IgD-negative memory B cell (primary cell): ENCODE measurements at regions not wholly inside any gene's neighbourhood (a gene's known extent, or its start where the extent isn't known, plus 50 kb on each side); places are given as distances from the start of the nearest gene placed in this dataset.

Experiments used
- H3K27ac Mint-ChIP-seq, 3 donors: one replicate each; pipeline ENCODE4 v1.8.0; 2020 to 2022; ENCODE audit warnings: mild to moderate bottlenecking in 3 of 3, mixed read lengths in 3 of 3, moderate library complexity in 1 of 3
- H3K27me3 Mint-ChIP-seq: one replicate; pipeline ENCODE4 v1.8.0; 2021; ENCODE audit warnings: mixed read lengths
- H3K36me3 Mint-ChIP-seq: one replicate; pipeline ENCODE4 v1.8.0; 2020; ENCODE audit warnings: mild to moderate bottlenecking, mixed read lengths
- H3K4me1 Mint-ChIP-seq, 3 donors: one replicate each; pipeline ENCODE4 v1.8.0; 2020 to 2022; ENCODE audit warnings: mixed read lengths in 3 of 3, mild to moderate bottlenecking in 1 of 3
- H3K4me3 Mint-ChIP-seq, 4 donors: one replicate each; pipeline ENCODE4 v1.8.0; 2020 to 2022; ENCODE audit warnings: mild to moderate bottlenecking in 4 of 4, mixed read lengths in 4 of 4, moderate library complexity in 3 of 4
- H3K9me3 Mint-ChIP-seq, 3 donors: one replicate each; pipeline ENCODE4 v1.8.0; 2020 to 2021; ENCODE audit warnings: mixed read lengths in 3 of 3, mild to moderate bottlenecking in 1 of 3

- Mint-ChIP-seq H3K36me3 (peaks cover 1% of the 10 kb centered on the region), H3K4me1 (peaks cover 0 to 16% (median 9%) of the 10 kb centered on the region in 3 donors)
These were observed 52.9 kb upstream of the HDDC2 start for GRCh38 chr6:125354649-125355048.

DNA sequence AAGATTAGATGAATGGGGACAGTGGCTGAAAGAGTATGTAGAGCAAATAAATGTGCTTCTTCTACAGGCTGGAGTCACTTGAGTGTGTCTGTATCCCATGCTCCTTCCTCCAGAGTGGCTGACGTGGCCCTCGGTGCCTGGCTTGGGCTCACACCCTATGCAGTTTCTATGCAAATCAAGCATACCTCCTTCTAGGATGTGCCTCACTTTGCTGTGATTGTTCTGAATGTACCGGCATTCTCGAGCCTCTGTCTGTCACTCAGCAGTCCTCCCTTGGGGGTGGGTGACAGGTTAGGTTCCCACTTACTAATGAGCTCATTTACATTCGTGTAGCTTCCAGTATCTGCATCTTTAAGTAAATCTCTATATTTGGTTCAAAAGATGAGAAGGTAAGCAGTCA is 55.1 kb upstream of the HDDC2 start:
- Mint-ChIP-seq H3K36me3 (no peaks in the 10 kb centered on the region), H3K27ac (no peak overlapping the region), H3K9me3 (no peaks in the 10 kb centered on the region), H3K4me3 (no peak overlapping the region), H3K27me3 (peaks cover 1% of the 10 kb centered on the region), H3K4me1 (peaks cover 0 to 16% (median 9%) of the 10 kb centered on the region in 3 donors)

More at GRCh38 chr6:125354649-125355048, 52.9 kb upstream of the HDDC2 start:
- no peak overlapping the region for H3K4me3 Mint-ChIP-seq
- H3K27ac Mint-ChIP-seq = no peak overlapping the region
- peaks cover 5% of the 10 kb centered on the region for H3K27me3 Mint-ChIP-seq
- no peaks in the 10 kb centered on the region for H3K9me3 Mint-ChIP-seq

DNA sequence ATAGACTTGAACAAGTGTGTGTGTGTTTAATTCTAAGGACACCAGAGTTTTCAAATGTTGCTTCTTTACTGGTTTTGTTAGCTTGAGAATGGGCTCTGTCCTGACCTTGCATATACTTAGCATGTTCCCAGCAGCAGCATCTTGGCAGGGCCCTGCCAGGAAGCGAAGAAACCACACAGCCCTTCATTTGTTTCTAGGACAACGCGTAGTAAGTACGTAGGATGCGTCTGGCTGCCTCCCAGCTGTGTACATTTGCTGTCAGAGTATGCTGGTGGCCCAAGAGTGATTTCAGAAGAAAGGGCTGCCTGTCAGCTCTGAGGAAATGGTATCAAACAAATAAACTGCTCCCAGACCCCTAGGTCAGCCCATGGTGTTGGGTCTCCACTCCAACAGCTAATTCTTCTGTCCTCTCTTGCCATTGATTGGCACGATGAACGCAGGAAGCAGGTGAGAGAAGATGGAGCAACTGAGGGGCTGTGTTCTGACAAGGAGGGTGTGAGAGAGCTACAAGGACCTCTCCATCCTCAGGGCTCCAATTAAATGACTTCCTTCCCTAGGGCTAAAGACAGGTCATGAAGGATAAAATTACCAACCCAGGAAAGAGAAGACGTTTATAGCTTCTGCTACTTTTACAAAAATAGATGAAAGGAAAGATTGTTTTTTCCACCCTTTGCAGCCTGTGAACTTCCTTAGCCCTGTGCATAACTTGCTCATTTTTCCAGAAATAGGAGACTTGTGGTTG is 55.9 kb upstream of the HDDC2 start:
- Mint-ChIP-seq H3K36me3 (no peaks in the 10 kb centered on the region), H3K9me3 (no peaks in the 10 kb centered on the region), H3K4me1 (peaks cover 3 to 19% (median 11%) of the 10 kb centered on the region in 3 donors), H3K4me3 (peak overlapping the region in 2 of 4 donors; percentile 13 to 41), H3K27me3 (peaks cover 9% of the 10 kb centered on the region), H3K27ac (no peak overlapping the region)

DNA sequence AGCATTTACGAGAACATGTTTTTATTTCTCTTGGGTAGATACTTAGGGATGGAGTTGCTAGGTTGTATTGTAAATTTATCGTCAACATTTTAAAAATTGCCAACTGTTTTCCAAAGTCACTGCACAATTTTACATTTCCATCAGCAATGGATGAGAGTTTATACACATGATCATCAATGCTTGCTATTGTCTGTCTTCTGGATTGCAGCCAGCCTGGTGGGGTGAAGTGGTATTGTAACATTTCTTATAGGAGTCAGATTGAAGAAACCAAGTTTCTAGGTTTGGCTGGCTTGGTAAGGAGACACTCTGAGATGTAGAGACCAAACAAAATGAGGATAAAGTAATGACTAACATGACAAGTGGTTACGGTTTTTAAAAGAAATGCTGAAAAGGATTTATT is 57.1 kb upstream of the HDDC2 start:
- Mint-ChIP-seq H3K27ac (no peak overlapping the region), H3K4me3 (no peak overlapping the region), H3K4me1 (peaks cover 9 to 23% (median 12%) of the 10 kb centered on the region in 3 donors), H3K9me3 (no peaks in the 10 kb centered on the region), H3K27me3 (peaks cover 17% of the 10 kb centered on the region), H3K36me3 (no peaks in the 10 kb centered on the region)

DNA sequence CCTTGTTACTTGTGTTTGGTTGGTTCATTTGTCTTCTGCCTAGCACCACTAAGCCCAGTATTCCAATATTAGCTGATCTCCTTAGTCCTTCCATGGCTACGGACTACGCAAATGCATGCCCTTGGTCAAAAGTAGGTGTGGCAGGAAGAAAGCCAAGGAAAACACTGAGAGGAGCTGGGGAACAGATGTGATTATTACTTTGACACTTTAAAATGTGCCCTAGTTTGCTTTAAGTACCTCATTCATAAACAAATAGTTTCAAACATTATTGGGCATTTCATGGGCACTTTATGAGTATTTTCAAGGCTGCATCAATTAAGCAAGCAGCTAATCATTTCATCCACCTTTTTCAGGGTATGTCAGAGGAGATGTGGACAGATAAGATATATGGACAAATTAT is 60.1 kb upstream of the HDDC2 start:
- Mint-ChIP-seq H3K9me3 (no peaks in the 10 kb centered on the region), H3K4me1 (peaks cover 7 to 17% (median 9%) of the 10 kb centered on the region in 3 donors), H3K36me3 (no peaks in the 10 kb centered on the region), H3K4me3 (no peak overlapping the region), H3K27ac (no peak overlapping the region), H3K27me3 (peaks cover 29% of the 10 kb centered on the region)

GRCh38 chr6:125363039-125363823 is 61.5 kb upstream of the HDDC2 start:
- no peaks in the 10 kb centered on the region for H3K9me3 Mint-ChIP-seq
- peaks cover 29% of the 10 kb centered on the region for H3K27me3 Mint-ChIP-seq
- peak overlapping the region in 2 of 4 donors; percentile 15 to 22 for H3K4me3 Mint-ChIP-seq
- H3K27ac Mint-ChIP-seq = no peak overlapping the region
- H3K4me1 Mint-ChIP-seq = peaks cover 3 to 9% (median 7%) of the 10 kb centered on the region in 3 donors
- no peaks in the 10 kb centered on the region for H3K36me3 Mint-ChIP-seq

DNA sequence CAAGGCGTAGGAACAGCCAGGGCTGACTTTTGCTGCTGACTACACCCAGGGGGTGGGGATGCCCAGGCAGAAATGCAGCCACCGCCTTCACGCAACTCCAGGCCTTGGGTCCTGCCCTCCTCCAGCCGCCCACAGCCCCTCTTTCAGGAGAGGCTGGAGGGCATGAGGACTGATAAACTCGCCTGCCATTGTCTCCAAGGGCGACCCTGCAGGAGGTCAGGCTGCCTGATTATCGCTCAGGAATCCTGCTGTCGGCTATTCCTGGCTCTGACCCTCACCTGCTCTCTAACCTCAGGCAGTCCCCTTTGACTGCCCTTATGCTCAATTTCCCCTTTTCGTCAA is 62.0 kb upstream of the HDDC2 start:
- no peaks in the 10 kb centered on the region for H3K36me3 Mint-ChIP-seq
- H3K27me3 Mint-ChIP-seq = peaks cover 29% of the 10 kb centered on the region
- no peak overlapping the region for H3K27ac Mint-ChIP-seq
- peaks cover 3 to 9% (median 7%) of the 10 kb centered on the region in 3 donors for H3K4me1 Mint-ChIP-seq
- no peak overlapping the region for H3K4me3 Mint-ChIP-seq
- H3K9me3 Mint-ChIP-seq = no peaks in the 10 kb centered on the region

- Mint-ChIP-seq H3K27me3 (peaks cover 32% of the 10 kb centered on the region), H3K4me1 (peaks cover 3 to 9% (median 7%) of the 10 kb centered on the region in 3 donors), H3K9me3 (no peaks in the 10 kb centered on the region), H3K27ac (no peak overlapping the region), H3K36me3 (no peaks in the 10 kb centered on the region), H3K4me3 (no peak overlapping the region)
These were observed 63.5 kb upstream of the HDDC2 start for GRCh38 chr6:125365230-125365629.

- no peaks in the 10 kb centered on the region for H3K9me3 Mint-ChIP-seq
- H3K27me3 Mint-ChIP-seq = peaks cover 29% of the 10 kb centered on the region
- no peak overlapping the region for H3K27ac Mint-ChIP-seq
- no peaks in the 10 kb centered on the region for H3K36me3 Mint-ChIP-seq
- peaks cover 3 to 9% (median 7%) of the 10 kb centered on the region in 3 donors for H3K4me1 Mint-ChIP-seq
- no peak overlapping the region for H3K4me3 Mint-ChIP-seq
These were observed 65.4 kb upstream of the HDDC2 start for GRCh38 chr6:125367036-125367782.

GRCh38 chr6:125370343-125370742 is 68.6 kb upstream of the HDDC2 start:
- Mint-ChIP-seq H3K27me3 (peaks cover 11% of the 10 kb centered on the region), H3K27ac (no peak overlapping the region), H3K4me1 (no peaks in the 10 kb centered on the region), H3K36me3 (no peaks in the 10 kb centered on the region), H3K9me3 (no peaks in the 10 kb centered on the region), H3K4me3 (no peak overlapping the region)

DNA sequence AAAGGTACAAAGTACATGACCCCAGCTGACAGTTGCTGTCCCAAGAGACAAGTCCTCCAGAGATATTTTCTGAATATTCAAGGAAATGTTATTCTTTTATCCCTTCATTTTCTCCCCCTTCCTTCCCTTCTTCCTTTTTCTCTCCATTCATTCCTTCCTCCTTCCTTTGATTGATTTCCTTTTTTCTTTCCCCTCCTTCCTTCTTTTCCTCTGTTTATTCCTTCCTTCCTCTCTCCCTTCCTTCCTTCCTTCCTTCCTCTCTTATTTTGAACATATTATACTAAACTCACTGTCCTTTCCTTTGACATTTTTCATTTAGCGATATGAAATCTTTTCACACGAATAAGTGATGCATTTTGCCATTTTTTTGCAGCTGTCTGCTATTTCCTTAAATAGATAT is 73.2 kb upstream of the HDDC2 start:
- Mint-ChIP-seq H3K36me3 (peaks cover 1% of the 10 kb centered on the region), H3K4me3 (no peak overlapping the region), H3K9me3 (no peaks in the 10 kb centered on the region), H3K4me1 (no peaks in the 10 kb centered on the region), H3K27ac (no peak overlapping the region), H3K27me3 (peaks cover 11% of the 10 kb centered on the region)

DNA sequence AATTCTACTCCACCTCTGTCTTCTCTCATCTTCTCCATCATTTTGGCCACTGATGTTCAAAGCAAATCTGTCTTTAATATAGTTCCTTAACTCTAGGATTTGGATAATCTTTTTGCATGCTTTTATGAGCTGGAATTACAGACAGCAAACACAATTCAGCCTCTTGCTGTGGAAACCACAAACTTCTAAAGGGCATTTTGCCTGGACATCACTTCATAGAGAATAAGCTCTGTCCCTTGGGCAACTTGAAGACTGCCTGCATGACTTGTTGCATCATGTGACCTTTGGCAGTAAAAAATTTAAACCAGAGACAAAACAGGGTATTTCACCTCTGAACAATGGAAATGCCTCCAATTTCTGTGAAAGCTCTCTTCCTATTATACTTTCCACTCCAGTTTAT is 74.1 kb upstream of the HDDC2 start:
- Mint-ChIP-seq H3K27me3 (peaks cover 11% of the 10 kb centered on the region), H3K9me3 (no peaks in the 10 kb centered on the region), H3K4me3 (no peak overlapping the region), H3K36me3 (peaks cover 1% of the 10 kb centered on the region), H3K4me1 (no peaks in the 10 kb centered on the region), H3K27ac (no peak overlapping the region)

- H3K4me1 Mint-ChIP-seq = no peaks in the 10 kb centered on the region
- H3K4me3 Mint-ChIP-seq = no peak overlapping the region
- no peaks in the 10 kb centered on the region for H3K9me3 Mint-ChIP-seq
- H3K36me3 Mint-ChIP-seq = peaks cover 1% of the 10 kb centered on the region
- peaks cover 13% of the 10 kb centered on the region for H3K27me3 Mint-ChIP-seq
- H3K27ac Mint-ChIP-seq = no peak overlapping the region
These were observed 75.9 kb upstream of the HDDC2 start for GRCh38 chr6:125377621-125378020.

- peaks cover 3% of the 10 kb centered on the region for H3K36me3 Mint-ChIP-seq
- H3K9me3 Mint-ChIP-seq = no peaks in the 10 kb centered on the region
- H3K27me3 Mint-ChIP-seq = peaks cover 9% of the 10 kb centered on the region
- H3K4me1 Mint-ChIP-seq = peaks cover 0 to 2% (median 0%) of the 10 kb centered on the region in 3 donors
- H3K4me3 Mint-ChIP-seq = peak overlapping the region in 1 of 4 donors; percentile 13
- H3K27ac Mint-ChIP-seq = no peak overlapping the region
These were observed 77.4 kb upstream of the HDDC2 start for GRCh38 chr6:125379174-125379573.

DNA sequence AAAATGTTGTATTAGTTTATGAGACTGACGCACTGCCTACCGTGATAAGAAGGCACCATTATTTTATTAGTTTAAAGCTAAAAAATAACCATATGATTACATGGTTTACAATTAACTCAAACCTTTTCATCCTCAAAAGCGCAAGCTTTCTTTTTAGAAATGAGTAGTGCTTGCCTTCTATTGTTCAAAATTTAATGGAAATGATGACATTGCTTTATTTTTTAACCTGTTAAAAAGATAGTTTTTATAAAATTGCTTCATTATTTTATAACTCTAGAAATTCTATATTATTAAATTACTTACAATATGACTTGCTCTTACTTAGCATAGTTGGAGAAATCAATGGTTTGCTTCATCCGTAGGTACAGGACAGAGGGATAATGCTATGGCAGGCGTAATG is 78.7 kb upstream of the HDDC2 start:
- Mint-ChIP-seq H3K4me3 (no peak overlapping the region), H3K27ac (no peak overlapping the region), H3K9me3 (no peaks in the 10 kb centered on the region), H3K4me1 (peaks cover 0 to 2% (median 0%) of the 10 kb centered on the region in 3 donors), H3K27me3 (peaks cover 9% of the 10 kb centered on the region), H3K36me3 (peaks cover 3% of the 10 kb centered on the region)
